H1 (cell line): ENCODE measurements at regions not wholly inside any gene's neighbourhood (a gene's known extent, or its start where the extent isn't known, plus 50 kb on each side); places are given as distances from the start of the nearest gene placed in this dataset.

Experiments used
- CTCF ChIA-PET: fragments of 300-600 bp; sonication (Branson Sonifier 250); formaldehyde crosslinking; loops from one replicate; lab custom pipeline; 2021; ENCODE audit not compliant: partially characterized antibody; lab: Charles Lee
- POLR2A ChIA-PET: fragments of 300-600 bp; sonication (Branson Sonifier 250); formaldehyde crosslinking; loops from one replicate; lab custom pipeline; 2021; ENCODE audit warnings: inconsistent platforms; ENCODE audit not compliant: partially characterized antibody; lab: Charles Lee
- DNase-seq, 2 experiments: peaks; one replicate each; pipeline versions ENCODE4 v3.0.0 to v3.0.0-alpha.2; 2010 to 2022; ENCODE audit warnings: low spot score in 2 of 2, low read depth in 1 of 2, mixed read lengths in 1 of 2
- FAIRE-seq: peaks from 2 replicates; lab custom pipeline; 2011; peaks lifted over from hg19 to GRCh38; lab: Jason Lieb, UNC
- H2AFZ ChIP-seq: 2 replicates; pipeline ENCODE4 v1.8.1; 2012; ENCODE audit warnings: low read length, inconsistent platforms
- H2AK5ac ChIP-seq: 2 replicates; pipeline ENCODE4 v1.6.1; 2013; ENCODE audit warnings: low read depth, low read length
- H2BK120ac ChIP-seq: replicated peaks from 2 replicates; pipeline ENCODE3; 2013; ENCODE audit warnings: low read depth, low read length, inconsistent platforms
- H2BK12ac ChIP-seq: 2 replicates; pipeline ENCODE4 v1.6.1; 2013; ENCODE audit warnings: low read depth, low read length
- H2BK15ac ChIP-seq: 2 replicates; pipeline ENCODE4 v1.6.1; 2013; ENCODE audit warnings: low read length
- H2BK20ac ChIP-seq: 2 replicates; pipeline ENCODE4 v1.6.1; 2013; ENCODE audit warnings: low read length
- H2BK5ac ChIP-seq: 2 replicates; pipeline ENCODE4 v1.6.1; 2013; ENCODE audit warnings: low read depth, low read length
- H3K14ac ChIP-seq: 2 replicates; pipeline ENCODE4 v1.6.1; 2013; ENCODE audit warnings: inconsistent platforms; ENCODE audit not compliant: insufficient read length
- H3K18ac ChIP-seq: 2 replicates; pipeline ENCODE4 v1.6.1; 2013; ENCODE audit warnings: low read length; ENCODE audit errors: extremely low read depth
- H3K23ac ChIP-seq: 2 replicates; pipeline ENCODE4 v1.6.1; 2013; ENCODE audit warnings: inconsistent platforms; ENCODE audit not compliant: insufficient read length
- H3K23me2 ChIP-seq: 2 replicates; pipeline ENCODE4 v1.6.1; 2013; ENCODE audit warnings: low read depth, low read length
- H3K27ac ChIP-seq: 2 replicates; pipeline ENCODE4 v1.6.1; 2011; ENCODE audit warnings: low read depth, low read length, inconsistent platforms
- H3K27me3 ChIP-seq, 4 experiments: replicated peaks in 1 of 4; 1 replicate in 1 of 4; 2 replicates in 3 of 4; pipeline versions ENCODE4 v1.6.1 to v1.8.1; 2011 to 2013; ENCODE audit warnings: low read length in 3 of 4, mild to moderate bottlenecking in 3 of 4, inconsistent platforms in 2 of 4, mixed read lengths in 2 of 4, moderate library complexity in 1 of 4; ENCODE audit not compliant: control insufficient read depth in 3 of 4, insufficient read depth in 3 of 4; ENCODE audit errors: extremely low read depth in 1 of 4
- H3K36me3 ChIP-seq, 4 experiments: 2 replicates each; pipeline versions ENCODE4 v1.6.1 to v1.8.1; 2011 to 2013; ENCODE audit warnings: mild to moderate bottlenecking in 4 of 4, low read length in 3 of 4, moderate library complexity in 2 of 4, control low read depth in 1 of 4, inconsistent platforms in 1 of 4; ENCODE audit not compliant: insufficient read depth in 4 of 4, control insufficient read depth in 2 of 4
- H3K4ac ChIP-seq: replicated peaks from 2 replicates; pipeline ENCODE3; 2013; ENCODE audit warnings: low read length, low read depth, mixed read lengths, inconsistent platforms; ENCODE audit not compliant: insufficient read length
- H3K4me1 ChIP-seq, 4 experiments: replicated peaks in 1 of 4; 1 replicate in 1 of 4; 2 replicates in 3 of 4; pipeline versions ENCODE4 v1.6.1 to v1.8.1; 2011 to 2013; ENCODE audit warnings: low read length in 3 of 4, inconsistent platforms in 2 of 4, mixed read lengths in 1 of 4; ENCODE audit not compliant: insufficient read depth in 4 of 4, control insufficient read depth in 3 of 4
- H3K4me2 ChIP-seq, 2 experiments: 2 replicates each; pipeline versions ENCODE4 v1.6.1 to v1.8.1; 2011 to 2013; ENCODE audit warnings: low read depth in 2 of 2, low read length in 2 of 2, control low read depth in 1 of 2, inconsistent platforms in 1 of 2, mild to moderate bottlenecking in 1 of 2; ENCODE audit not compliant: insufficient read depth in 1 of 2
- H3K4me3 ChIP-seq, 4 experiments: fragments of 200-600, 300-600 bp in 1 of 4; sonication (generic), shearing (Covaris generic), sonication (Bioruptor Twin) in 1 of 4; 2 replicates each; pipeline versions ENCODE4 v1.5.1 to v1.8.1; 2011 to 2016; ENCODE audit warnings: low read length in 4 of 4, low read depth in 3 of 4, control low read depth in 2 of 4, inconsistent platforms in 2 of 4, mild to moderate bottlenecking in 2 of 4, mixed read lengths in 1 of 4, moderate library complexity in 1 of 4; ENCODE audit not compliant: insufficient read depth in 2 of 4; ENCODE audit errors: extremely low read depth in 1 of 4
- H3K56ac ChIP-seq: replicated peaks from 2 replicates; pipeline ENCODE3; 2013; ENCODE audit warnings: low read depth, mild to moderate bottlenecking, mixed read lengths, low read length, inconsistent platforms; ENCODE audit not compliant: insufficient read length
- H3K79me1 ChIP-seq: 2 replicates; pipeline ENCODE4 v1.6.1; 2013; ENCODE audit warnings: low read depth, low read length, control low read depth
- H3K79me2 ChIP-seq, 2 experiments: 2 replicates each; pipeline versions ENCODE4 v1.6.1 to v1.8.1; 2012 to 2013; ENCODE audit warnings: low read length in 2 of 2, mild to moderate bottlenecking in 2 of 2, inconsistent platforms in 1 of 2; ENCODE audit not compliant: insufficient read depth in 2 of 2, control insufficient read depth in 1 of 2
- H3K9ac ChIP-seq, 4 experiments: replicated peaks in 1 of 4; 1 replicate in 1 of 4; 2 replicates in 3 of 4; pipeline versions ENCODE4 v1.6.1 to v1.8.1; 2011 to 2013; ENCODE audit warnings: low read depth in 3 of 4, low read length in 3 of 4, control low read depth in 2 of 4, mild to moderate bottlenecking in 2 of 4, moderate library complexity in 2 of 4, inconsistent platforms in 1 of 4; ENCODE audit errors: extremely low read depth in 1 of 4
- H3K9me3 ChIP-seq, 2 experiments: 2 replicates each; pipeline versions ENCODE4 v1.6.1 to v1.8.1; 2012 to 2013; ENCODE audit warnings: mild to moderate bottlenecking in 2 of 2, moderate library complexity in 2 of 2, control low read depth in 1 of 2, inconsistent platforms in 1 of 2, low read depth in 1 of 2, low read length in 1 of 2, mixed read lengths in 1 of 2; ENCODE audit not compliant: insufficient read depth in 2 of 2
- H4K20me1 ChIP-seq, 2 experiments: replicated peaks in 1 of 2; 2 replicates each; pipeline versions ENCODE3 to v1.8.1; 2011 to 2013; ENCODE audit warnings: inconsistent platforms in 2 of 2, low read length in 2 of 2, mild to moderate bottlenecking in 1 of 2; ENCODE audit not compliant: insufficient read depth in 2 of 2, control insufficient read depth in 1 of 2
- H4K5ac ChIP-seq: 2 replicates; pipeline ENCODE4 v1.6.1; 2013; ENCODE audit warnings: low read length, low read depth, mixed read lengths, inconsistent platforms; ENCODE audit not compliant: insufficient read length
- H4K8ac ChIP-seq: 2 replicates; pipeline ENCODE4 v1.8.0; 2013; ENCODE audit warnings: mild to moderate bottlenecking, moderate library complexity, low read length, inconsistent platforms; ENCODE audit not compliant: insufficient read depth; ENCODE audit errors: extremely low read depth
- H4K91ac ChIP-seq: replicated peaks from 2 replicates; pipeline ENCODE3; 2013; ENCODE audit warnings: low read length, mixed read lengths, inconsistent platforms; ENCODE audit not compliant: insufficient read length
- ASH2L ChIP-seq: fragments of 200-600, 300-600 bp; sonication (generic); IDR thresholded peaks from one replicate; pipeline ENCODE4 v1.7.1; 2017; ENCODE audit warnings: low read length
- EP300 ChIP-seq, 2 experiments: IDR thresholded peaks; 1 replicate in 1 of 2; 2 replicates in 1 of 2; pipeline ENCODE4 v1.6.1; 2011 to 2012; ENCODE audit warnings: low read depth in 2 of 2, low read length in 2 of 2, mild to moderate bottlenecking in 2 of 2, borderline replicate concordance in 1 of 2, inconsistent platforms in 1 of 2, moderate library complexity in 1 of 2
- GTF2F1 ChIP-seq: IDR thresholded peaks from 2 replicates; pipeline ENCODE4 v1.6.1; 2012; ENCODE audit warnings: low read depth, low read length, improper control_type of control experiment, borderline replicate concordance
- JUN ChIP-seq: IDR thresholded peaks from 2 replicates; pipeline ENCODE4 v1.6.1; 2011; ENCODE audit warnings: low read depth, mild to moderate bottlenecking, improper control_type of control experiment, low read length
- POLR2AphosphoS5 ChIP-seq: IDR thresholded peaks from 2 replicates; pipeline ENCODE4 v1.6.1; 2011; ENCODE audit warnings: low read depth, low read length
- RFX5 ChIP-seq: IDR thresholded peaks from 2 replicates; pipeline ENCODE4 v1.6.1; 2011; ENCODE audit warnings: low read depth, low read length, improper control_type of control experiment, borderline replicate concordance
- RXRA ChIP-seq: IDR thresholded peaks from 2 replicates; pipeline ENCODE4 v1.6.1; 2011; ENCODE audit warnings: low read depth, mild to moderate bottlenecking, low read length, moderate library complexity; ENCODE audit not compliant: insufficient read depth
- SIX5 ChIP-seq: IDR thresholded peaks from 2 replicates; pipeline ENCODE4 v1.6.1; 2011; ENCODE audit warnings: mild to moderate bottlenecking, low read depth, low read length
- WGBS, 2 experiments: shearing (Covaris generic) in 1 of 2; methylation state at CpG; one replicate each; pipeline versions ENCODE4 v1.1.6 to v1.1.7; 2013 to 2015; ENCODE audit warnings: low lambda C conversion rate in 2 of 2, mixed read lengths in 2 of 2, inconsistent platforms in 1 of 2, low coverage in 1 of 2, missing lambda C conversion rate in 1 of 2; ENCODE audit not compliant: insufficient replicate concordance in 2 of 2, insufficient coverage in 1 of 2, insufficient read length in 1 of 2; ENCODE audit errors: extremely low coverage in 1 of 2, missing lambda C conversion rate in 1 of 2; 5-methylcytosine and 5-hydroxymethylcytosine counted together
- TF ChIP-seq, protein P1 (sequence below), 3 experiments: IDR thresholded peaks; 1 replicate in 2 of 3; 2 replicates in 1 of 3; pipeline versions ENCODE4 v1.5.1 to v1.6.1; 2011; ENCODE audit warnings: low read length in 3 of 3, mild to moderate bottlenecking in 3 of 3, inconsistent platforms in 2 of 3, low read depth in 1 of 3, moderate library complexity in 1 of 3; ENCODE audit not compliant: insufficient read depth in 1 of 3; ENCODE audit errors: control extremely low read depth in 1 of 3
- TF ChIP-seq, protein P2 (sequence below): IDR thresholded peaks from 2 replicates; pipeline ENCODE4 v1.6.1; 2012; ENCODE audit warnings: inconsistent platforms

DNA sequence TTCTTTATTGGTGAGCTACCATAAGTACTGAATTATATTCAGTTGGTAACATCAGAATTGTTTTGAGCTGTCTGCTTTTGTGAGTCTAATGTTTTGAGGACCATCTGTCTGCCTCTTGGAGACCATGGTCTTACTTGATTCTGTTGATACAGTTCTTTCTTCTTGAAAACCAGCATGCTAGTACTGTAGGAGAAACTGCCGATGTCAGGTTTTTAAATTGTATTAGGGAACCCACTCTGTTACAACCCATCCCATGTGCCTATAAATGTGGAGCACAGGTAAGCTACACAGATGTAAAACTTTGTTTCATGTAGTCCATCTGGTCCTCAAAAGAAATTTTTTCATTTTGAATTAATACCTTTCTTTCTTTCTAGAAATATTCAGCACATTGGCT, 103.4 kb upstream of the DMRTA1 start:
- Histone ChIP-seq H3K9me3 (no peaks in the 10 kb centered on the region), H4K91ac (no peak overlapping the region), H3K27me3 (no peaks in the 10 kb centered on the region), H4K5ac (no peak overlapping the region), H3K36me3 (no peaks in the 10 kb centered on the region), H3K4me1 (no peaks in the 10 kb centered on the region), H4K8ac (no peak overlapping the region), H3K4me3 (no peak overlapping the region), H2BK12ac (no peak overlapping the region), H2AFZ (no peak overlapping the region), H3K4ac (no peak overlapping the region), H3K23me2 (no peaks in the 10 kb centered on the region), H2BK15ac (no peak overlapping the region), H3K18ac (no peak overlapping the region), H3K27ac (no peak overlapping the region), H3K14ac (no peak overlapping the region), H4K20me1 (no peaks in the 10 kb centered on the region), H2BK20ac (no peak overlapping the region), H2BK120ac (no peak overlapping the region), H3K79me1 (no peaks in the 10 kb centered on the region), H3K9ac (no peak overlapping the region), H3K56ac (no peak overlapping the region), H2AK5ac (no peak overlapping the region), H2BK5ac (no peak overlapping the region), H3K23ac (no peak overlapping the region), H3K79me2 (no peaks in the 10 kb centered on the region), H3K4me2 (no peak overlapping the region)
- ChIA-PET POLR2A (no interaction called here), CTCF (interaction anchor here (0.5 kb wide), 1 partner anchor 297 kb away, joined by 3 read pairs; no protein-coding TSS in a partner anchor)
- no peak for DNase-seq
- WGBS, 2 experiments, result 94% methylated on average over 1 of the region's 1 CpG; no CpG with 5 or more reads in 1 of the 2 experiments
- no peak for FAIRE-seq
- TF ChIP-seq JUN (no peak), ASH2L (no peak), RFX5 (no peak), SIX5 (no peak), POLR2AphosphoS5 (no peak), EP300 (IDR thresholded peaks at IDR 0.05; ENCODE audit: borderline replicate concordance in 1 of 2, low read depth in 2 of 2, low read length in 2 of 2) (no peak), RXRA (no peak), GTF2F1 (no peak)
- TF ChIP-seq, protein P1, sequence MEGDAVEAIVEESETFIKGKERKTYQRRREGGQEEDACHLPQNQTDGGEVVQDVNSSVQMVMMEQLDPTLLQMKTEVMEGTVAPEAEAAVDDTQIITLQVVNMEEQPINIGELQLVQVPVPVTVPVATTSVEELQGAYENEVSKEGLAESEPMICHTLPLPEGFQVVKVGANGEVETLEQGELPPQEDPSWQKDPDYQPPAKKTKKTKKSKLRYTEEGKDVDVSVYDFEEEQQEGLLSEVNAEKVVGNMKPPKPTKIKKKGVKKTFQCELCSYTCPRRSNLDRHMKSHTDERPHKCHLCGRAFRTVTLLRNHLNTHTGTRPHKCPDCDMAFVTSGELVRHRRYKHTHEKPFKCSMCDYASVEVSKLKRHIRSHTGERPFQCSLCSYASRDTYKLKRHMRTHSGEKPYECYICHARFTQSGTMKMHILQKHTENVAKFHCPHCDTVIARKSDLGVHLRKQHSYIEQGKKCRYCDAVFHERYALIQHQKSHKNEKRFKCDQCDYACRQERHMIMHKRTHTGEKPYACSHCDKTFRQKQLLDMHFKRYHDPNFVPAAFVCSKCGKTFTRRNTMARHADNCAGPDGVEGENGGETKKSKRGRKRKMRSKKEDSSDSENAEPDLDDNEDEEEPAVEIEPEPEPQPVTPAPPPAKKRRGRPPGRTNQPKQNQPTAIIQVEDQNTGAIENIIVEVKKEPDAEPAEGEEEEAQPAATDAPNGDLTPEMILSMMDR (IDR thresholded peaks at IDR 0.05; ENCODE audit: control extremely low read depth in 1 of 3, insufficient read depth in 1 of 3, low read depth in 1 of 3, low read length in 3 of 3), result no peak
- TF ChIP-seq, protein P2, sequence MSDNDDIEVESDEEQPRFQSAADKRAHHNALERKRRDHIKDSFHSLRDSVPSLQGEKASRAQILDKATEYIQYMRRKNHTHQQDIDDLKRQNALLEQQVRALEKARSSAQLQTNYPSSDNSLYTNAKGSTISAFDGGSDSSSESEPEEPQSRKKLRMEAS, result no peak
